HG03342 (cell line): ENCODE measurements at regions not wholly inside any gene's neighbourhood (a gene's known extent, or its start where the extent isn't known, plus 50 kb on each side); places are given as distances from the start of the nearest gene placed in this dataset.
"Not testable (repeated sequence)": the region's sequence is repeated elsewhere in the genome, so short reads cannot be mapped to it uniquely, and the experiment has no call there.

ENCODE experiments used
- ATAC-seq: cut with Tn5 transposase; IDR thresholded peaks from one replicate; pipeline ENCODE4 v1.9.1; 2021; ENCODE audit warnings: mild to moderate bottlenecking, moderate library complexity; ENCODE audit not compliant: unreplicated experiment

DNA sequence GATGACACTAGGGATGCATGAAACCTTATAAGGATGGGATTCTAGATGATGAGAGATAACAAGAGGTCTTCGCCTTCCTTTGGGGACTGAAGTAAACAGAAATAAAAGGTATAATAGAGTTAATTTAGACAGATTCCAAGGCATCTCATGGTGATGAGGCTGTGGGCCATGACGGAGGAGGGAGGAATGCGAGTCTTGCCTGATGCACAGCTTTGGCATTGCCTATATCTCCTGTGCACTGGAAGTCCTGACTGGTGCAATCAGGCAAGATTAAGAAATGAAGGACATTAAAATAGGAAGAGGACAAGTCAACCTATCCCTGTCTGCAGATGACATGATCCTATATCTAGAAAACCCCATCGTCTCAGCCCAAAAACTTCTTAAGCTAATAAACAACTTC lies 526.4 kb upstream of the LMO3 start:
- no peak for ATAC-seq

DNA sequence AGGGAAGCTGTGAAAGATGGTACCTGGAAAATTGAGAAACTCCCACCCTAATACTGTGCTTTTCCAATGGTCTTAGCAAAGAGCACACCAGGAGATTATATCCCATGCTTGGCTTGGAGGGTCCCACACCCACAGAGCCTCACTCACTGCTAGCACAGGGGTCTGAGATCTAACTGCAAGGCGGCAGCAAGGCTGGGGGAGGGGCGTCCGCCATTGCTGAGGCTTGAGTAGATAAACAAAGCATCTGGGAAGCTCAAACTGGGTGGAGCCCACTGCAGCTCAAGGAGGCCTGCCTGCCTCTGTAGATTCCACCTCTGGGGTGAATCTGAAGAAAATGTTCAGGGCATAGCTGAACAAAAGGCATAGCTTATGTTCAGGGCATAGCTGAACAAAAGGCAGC lies 510.6 kb upstream of the LMO3 start:
- ATAC-seq: not testable (repeated sequence)

DNA sequence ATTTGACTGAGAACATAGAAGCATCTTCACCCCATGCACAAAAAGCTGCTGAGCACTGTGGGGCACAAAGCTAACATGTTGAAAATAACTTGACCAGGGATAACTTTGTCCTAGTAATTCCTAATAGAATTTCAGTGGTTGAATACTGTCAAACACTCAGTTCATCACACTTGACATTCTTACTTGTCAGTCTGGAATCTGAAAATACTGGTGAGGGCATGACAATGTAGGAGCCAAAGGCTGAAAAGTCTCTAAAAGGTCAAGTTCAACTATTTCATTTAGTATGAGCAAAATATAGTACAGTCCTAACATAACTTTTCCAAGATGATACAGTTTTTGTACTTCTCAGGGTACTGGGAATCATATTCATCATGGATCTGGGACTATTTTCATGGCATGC lies 504.4 kb upstream of the LMO3 start:
- no peak for ATAC-seq

DNA sequence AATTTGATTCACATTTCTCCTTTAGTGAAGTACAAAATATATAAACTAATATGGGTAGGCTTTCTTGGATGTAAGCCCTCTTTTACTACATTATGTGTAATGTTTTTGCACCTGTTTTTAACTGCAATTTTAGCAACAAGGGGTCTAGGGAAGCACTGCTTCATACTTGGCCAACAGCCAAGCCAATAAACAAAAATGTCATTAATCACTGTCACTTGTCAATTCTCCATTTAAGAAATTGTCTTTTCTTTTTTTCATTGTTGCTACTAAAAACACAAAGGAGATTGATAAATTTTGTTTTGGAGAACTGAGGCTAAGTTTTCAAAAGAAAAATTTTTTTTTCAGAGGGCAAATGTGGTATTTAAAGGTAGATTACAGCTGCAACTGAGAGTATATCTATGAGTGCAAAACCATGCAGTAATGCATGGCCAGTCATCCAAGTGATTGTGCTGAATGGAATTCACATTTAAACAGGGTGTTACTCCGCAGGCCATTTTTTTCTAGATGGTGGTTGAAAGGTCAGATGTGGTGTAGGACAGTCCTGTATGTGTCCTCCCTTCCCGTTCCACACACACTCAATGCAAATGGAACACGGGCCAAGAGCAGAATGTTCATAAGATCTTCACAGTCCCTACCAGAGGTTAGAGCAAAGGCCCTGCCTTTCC lies 503.0 kb upstream of the LMO3 start:
- ATAC-seq: no peak

DNA sequence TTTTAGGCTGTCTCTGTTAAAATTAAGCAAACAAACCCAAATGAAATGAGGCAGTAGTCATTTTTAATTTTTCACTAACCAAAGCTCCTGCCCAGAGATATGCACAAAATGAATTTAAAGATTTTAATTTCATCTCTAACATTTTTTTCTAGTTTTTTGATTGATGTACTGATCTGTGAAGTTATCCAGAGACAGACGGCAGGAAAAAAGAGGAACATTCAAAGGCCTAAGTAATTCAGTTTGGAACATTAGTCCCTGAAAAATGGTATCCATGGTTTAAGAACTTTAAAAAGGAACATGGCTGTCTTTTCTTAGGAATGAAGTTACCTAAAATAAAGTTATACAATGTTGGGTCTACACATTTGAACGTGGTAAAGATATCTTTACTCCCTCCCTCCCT lies 498.8 kb upstream of the LMO3 start:
- no peak for ATAC-seq

DNA sequence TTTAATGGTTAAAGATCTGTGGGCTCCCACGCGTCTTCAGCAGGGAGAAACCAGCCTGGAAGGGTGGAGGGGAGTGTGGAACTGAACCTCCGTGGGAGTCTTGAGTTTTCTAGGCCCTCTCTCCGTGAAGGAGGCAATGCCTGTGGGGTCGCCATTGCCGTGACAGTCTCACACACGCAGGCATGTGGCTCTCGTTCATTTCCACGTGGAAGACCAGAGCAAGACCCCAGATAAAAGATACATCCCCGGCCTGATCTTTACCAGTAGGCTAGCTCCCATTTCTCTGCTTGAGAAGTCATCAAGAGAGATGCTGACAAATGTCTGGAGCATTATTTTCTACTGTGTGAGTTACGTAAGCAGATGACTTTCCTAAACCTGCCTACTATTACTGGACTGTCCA lies 491.7 kb upstream of the LMO3 start:
- ATAC-seq: no peak

DNA sequence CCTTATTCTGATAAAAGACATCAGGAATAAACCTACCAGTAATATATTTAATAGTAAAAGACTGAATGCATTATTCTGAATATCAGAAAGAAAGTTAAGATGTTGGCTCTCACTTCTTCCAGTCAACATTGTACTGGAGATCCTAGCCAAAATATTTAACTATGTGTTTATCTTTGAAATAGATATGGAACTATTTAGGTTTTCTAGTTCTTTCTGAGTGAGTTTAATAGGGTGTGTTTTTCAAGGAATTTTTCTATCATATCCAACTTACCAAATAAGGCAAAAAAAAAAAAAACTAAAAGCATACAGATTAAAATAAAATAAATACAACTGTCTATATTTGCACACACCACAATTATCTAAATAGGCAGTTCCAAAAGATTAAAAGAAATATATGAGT lies 478.9 kb upstream of the LMO3 start:
- no peak for ATAC-seq

DNA sequence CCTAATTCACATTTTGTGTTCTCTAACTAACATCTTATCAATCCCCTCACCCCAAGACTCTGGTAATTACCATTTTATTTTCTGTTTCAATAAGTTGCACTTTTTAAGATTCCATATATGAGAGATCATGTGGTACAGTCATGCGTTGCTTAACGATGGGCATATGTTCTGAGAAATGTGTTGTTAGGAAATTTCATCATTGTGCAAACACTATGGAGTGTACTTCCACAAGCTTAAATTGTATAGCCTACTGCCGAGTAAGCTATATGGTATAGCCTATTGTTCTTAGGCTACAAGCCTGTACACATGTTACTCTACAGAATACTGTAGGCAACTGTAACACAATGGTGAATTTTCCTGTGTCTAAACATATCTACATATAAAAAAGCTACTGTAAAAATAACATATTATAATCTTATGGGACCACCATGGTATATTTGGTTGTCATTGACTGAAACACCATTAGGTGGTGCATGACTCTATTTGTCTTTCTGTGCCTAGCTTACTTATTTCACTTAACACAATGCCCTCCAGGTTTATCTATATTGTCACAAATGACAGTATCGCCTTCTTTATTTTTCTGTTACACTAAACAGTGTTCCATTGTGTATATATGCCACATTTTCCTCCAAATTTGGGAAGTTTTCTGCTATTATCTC lies 473.4 kb upstream of the LMO3 start:
- ATAC-seq: no peak

DNA sequence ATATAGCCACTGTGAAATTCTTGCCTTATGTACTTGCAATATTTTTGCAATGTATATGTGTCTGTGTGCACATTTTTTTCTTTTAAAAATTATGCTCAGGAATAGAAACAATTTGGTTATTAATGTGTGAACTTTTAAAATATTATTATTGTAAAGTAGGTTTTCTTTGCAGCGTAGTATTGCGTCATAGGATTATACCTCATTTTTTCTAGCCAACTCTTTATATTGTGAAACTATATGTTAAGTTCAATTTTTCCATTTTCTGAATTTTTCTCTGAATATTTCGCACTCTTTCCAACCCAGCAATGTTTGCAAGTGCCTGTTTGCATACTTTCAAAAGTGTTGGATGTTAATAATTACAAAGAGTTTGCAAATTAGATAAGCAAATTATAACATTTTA lies 471.6 kb upstream of the LMO3 start:
- no peak for ATAC-seq

DNA sequence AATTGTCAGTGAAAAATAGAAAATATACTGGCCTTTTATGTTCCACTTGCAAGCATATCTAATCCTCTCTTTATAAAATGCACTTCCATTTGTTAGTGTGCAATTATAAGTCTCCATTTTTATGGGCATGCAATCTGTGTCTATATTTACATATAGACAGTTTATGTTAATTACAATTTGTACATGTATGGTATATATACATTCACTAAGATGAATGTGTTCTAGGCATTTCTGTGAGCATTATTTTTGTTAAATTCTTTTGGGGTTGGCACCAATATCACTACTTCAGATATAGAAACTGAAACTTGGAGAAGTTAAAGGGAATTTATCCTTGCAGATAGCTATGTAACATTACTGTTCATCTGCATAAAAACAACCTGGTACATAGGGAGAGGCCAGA lies 470.8 kb upstream of the LMO3 start:
- ATAC-seq: no peak

DNA sequence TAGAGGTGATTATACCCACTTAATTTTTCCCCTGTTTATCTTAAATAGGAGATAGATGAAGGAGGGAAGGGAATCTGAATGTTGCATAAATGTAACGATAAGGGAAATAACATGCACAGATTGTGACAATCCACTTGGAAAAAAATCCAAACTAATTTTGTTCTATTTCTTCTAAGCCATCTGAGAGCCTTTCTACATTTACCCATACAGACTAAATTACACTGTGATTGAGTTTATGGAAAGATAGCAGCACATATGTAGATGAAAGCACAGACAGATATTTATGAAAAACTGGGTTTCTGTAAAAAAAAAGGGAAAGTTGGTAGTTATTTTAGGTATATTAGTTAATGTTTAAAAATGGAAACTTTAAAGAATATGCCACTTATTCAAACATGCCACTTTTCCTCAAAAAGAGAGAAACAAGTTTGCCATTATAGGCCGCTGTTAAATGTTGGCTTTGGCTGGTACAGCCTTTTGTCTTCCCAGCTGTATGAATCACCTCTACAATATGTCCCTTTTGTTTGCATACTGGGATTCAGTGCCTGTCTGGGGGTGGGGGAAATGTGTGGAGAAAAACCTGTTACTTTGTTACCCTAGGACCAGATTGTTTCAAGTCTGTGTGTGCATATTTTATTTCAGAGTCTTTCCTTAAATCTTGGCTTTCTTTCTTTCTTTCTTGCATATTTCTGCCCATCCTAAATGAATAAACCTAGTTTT lies 470.2 kb upstream of the LMO3 start:
- no peak for ATAC-seq

DNA sequence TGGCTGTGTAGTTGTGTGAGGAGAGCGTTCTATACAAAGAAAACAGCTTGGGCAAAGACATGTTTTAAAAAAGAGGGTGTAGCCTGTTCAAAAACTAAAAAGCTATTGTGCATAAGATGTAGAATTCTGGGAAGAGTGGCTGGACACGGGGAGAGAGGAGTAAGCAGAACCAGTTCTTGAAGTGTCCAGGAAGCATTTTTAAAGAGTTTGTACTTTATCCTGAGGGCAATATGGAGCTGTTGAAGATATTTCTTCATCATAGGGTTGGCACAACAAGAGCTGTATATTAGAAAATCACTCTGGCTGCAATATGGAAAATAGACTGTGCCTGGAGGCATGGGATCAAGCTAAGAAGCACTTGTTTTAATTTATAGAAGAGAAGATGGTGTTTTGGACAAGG lies 458.9 kb upstream of the LMO3 start:
- ATAC-seq: no peak

DNA sequence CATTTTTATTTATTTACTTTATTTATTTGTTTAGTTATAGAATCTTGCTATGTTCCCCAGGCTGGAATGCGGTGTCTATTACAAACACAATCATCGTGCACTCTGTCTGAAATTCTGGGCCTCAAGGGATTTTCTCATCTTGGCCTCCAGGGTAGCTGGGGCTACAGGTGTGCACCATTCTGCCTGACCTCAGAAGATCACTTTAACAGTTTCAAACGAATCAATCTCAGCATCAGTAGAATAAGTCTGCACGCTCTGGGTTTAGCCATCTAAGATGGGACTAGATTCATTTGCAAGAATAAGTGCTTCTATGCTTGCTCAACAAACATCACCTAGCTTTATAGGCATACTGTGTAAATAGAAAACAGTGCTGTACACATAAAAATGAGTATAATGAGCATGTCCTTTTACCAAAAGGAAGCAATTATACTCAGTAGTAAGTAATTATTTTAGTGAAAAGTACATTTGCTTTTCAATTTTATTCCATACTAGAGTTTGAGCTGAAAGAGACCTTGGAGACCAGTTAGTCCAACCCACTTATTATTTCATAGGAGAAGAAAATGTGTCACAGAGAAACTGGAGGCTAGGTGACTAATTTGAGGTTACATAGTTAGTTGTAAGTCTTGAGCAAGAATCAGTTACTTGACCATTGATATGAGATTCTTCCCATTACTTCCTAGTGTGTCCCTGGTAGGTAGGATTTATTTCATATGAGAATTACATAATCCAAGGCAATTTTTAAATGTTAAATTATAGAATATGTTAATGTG lies 456.5 kb upstream of the LMO3 start:
- no peak for ATAC-seq

DNA sequence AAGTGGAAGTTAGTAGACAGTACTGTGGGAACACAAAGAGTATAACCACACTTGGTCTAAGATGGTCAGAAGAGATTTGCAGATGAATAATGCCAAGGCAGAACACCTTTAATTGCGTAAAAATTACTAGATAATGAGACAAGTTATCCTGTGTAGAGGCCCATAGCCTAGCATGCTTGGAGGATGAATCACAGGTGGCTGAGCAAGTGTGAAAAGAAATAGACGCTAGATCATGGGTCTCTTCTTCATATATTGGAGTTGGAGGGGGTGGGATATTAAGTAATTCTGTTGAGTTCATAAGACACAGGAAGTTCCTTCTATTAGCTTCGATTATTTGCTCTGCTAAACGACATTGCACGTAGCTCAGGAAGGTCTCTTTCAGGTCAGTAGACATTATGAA lies 454.3 kb upstream of the LMO3 start:
- ATAC-seq: no peak

DNA sequence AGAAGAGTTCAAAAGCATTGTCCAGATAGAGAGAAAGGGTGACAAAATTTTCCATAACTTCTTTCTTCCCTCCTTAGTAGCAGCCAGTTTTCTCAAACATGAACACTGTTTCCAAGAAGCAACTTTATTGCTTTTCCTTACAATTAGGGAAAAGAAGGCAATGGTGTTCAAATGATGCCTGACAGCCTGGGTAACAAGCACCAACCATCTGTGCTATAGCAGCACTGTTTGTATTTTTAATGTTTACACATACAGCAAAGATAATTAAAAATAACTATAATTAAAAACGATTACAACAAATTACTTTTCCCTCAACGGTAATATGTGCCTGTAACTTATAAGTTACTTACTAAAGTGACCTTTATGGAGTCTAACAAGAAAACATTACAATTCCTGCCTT lies 450.6 kb upstream of the LMO3 start:
- ATAC-seq: no peak

DNA sequence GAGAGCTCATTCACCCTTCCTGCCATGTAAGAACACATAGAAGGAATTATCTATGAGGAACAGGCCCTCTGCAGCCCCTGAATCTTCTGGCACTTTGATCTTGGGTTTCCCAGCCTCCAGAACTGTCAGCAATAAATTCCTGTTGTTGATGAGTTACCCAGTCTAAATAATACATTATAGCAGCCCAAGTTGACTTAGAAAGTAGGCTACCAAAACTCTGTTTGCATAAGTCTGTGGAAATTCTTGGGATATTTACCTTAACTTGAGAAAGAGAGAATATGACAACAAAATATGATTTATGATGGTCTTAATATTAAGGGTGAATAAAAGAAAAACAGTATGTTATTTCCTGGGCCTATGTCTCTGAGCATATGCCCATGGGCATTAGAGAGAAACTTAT lies 433.0 kb upstream of the LMO3 start:
- ATAC-seq: no peak

DNA sequence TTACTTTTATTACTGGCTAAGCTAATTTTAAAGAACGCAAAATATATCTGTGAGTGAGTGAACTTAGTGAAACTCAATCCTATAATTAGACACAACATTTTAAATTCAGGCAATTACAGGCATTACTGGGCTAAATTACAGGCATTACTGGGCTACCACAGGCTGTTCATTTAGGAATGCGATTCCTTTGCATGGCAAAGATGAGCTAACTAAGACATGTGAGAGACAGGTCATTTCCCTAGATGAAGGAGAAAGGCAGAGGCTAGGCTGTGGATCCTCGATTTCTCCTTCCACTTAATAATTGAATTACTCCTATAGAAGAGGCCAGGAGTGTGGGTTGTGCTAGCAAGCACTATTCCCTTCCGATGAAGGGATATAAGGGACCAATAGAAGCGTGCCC lies 429.4 kb upstream of the LMO3 start:
- ATAC-seq: no peak

DNA sequence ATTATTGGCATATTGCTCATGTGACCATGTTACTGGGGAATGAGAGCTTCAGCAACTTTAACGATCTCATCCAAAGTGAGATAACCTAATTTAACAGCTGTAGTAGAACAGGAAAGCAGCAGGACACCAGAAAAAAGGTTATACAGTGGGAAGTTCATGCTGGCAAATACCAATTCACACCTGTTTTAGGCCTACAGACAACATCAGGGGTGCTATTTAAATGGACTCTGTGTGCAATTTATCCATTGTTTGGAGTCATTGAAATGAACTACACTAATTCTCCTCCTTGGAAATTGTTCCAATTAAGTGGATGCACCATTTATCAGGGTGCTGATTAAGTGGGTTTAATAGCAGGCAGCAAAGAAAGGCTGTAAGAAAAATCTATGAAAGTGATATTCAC lies 424.4 kb upstream of the LMO3 start:
- no peak for ATAC-seq

DNA sequence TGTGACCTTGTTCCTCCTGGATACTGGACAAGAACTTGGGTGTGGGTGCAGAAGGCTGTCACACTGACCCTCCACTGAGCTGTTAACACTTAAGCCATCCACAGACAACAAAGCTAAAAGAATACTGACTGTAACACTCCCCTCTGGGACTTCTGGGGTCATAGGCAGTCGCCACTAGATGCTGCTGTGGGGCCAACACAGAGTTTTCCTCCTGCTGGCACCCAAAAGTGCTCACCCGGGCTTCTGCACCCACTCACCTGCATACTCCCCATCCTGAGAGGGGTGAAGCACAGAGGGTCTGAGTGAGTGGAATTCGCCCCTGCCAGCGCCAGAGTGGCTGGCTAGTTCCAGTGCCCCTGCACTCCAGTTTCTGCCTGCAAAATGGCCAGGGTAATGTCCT lies 422.4 kb upstream of the LMO3 start:
- ATAC-seq: no peak

DNA sequence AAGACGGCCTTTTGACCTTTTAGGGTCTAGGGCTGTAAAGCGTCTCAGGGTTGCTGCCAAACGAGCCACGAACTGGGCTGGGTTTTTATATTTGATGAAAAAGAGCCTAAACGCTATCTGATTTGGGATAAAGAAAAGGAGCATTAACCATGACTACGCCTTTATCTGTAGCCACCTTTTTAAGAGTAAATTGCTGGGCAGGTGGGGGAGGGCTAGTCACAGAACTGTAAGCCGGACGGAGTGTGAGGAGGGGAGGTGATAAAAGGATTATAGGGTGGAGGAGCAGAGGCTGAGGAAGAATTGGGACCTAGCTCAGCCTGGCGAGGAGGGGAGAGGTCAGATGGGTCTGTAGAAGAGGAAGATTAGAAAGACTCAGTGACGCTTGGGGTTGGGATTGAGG lies 419.5 kb upstream of the LMO3 start:
- ATAC-seq: not testable (repeated sequence)

DNA sequence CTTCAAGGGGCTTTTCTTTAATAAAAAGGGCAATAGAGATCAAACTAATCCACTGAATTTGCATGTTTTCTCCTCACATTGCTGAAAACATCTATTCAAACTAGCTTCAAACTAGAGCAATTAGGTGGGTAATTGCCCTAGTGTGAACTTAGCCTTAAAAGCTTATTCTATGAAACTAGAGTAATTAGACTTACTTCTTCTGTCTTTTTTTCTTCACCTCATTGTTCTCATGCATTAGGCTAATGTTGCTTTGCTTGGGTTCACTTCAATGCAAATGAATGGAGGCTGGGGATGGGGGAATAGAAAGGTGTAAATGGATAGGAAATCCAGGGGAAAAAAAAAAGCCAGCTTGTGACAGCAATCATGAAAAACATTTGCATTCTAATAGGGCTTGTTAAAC lies 414.8 kb upstream of the LMO3 start:
- ATAC-seq: no peak

DNA sequence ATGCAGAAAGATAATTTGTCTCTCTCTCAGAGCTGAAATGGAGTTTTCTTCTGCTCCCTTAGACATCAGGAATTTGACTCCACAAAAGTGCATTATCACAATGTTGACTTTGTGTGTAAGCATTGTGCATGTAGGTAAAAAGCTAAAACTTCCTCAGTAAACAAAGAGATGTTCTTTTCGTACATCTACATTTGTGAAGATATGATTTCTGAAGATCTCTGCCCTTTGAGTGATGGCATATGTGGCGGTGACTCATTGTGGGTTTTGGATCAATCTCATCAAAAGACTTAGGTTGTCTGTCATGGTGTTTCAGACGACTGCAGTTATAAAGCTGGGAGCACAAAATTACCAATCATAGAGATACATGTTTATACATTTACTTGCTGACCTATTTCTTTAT lies 411.4 kb upstream of the LMO3 start:
- ATAC-seq: no peak
